ENCODE measurements at regions not wholly inside any gene's neighbourhood (a gene's known extent, or its start where the extent isn't known, plus 50 kb on each side); places are given as distances from the start of the nearest gene placed in this dataset.

DNA sequence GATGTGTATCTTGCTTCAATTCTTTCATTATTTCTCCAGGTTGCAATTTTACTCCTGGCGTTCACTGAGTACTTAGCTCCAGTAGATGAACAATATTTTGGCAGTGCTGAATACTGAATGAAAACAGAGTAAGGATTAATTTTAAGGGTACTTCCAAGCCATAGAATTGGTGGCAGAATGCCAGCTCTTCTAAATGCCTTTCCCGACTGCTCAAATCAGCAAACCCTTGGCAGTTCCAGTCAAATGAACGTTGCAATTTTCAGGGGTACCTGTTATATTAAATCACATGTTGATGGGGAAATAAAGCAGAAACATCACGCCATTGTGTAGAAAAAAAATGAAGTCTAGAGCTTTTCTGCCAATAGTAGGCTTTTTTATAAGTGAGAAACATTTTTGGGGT, 282.4 kb upstream of the RPS23 start:
- no peak overlapping the region for H3K4me3 ChIP-seq
- intact Hi-C loops (cut with DNase I), result no loop called here
- 52% methylated on average over 4 of the region's 4 CpGs for WGBS
- no peak for DNase-seq (ENCODE audit: extremely low spot score)
- no peaks in the 10 kb centered on the region for H3K4me1 ChIP-seq
- no peak overlapping the region for H3K27ac ChIP-seq (replicated peaks in 1 of 4)
- H3K36me3 ChIP-seq, result no peaks in the 10 kb centered on the region
- TF ChIP-seq POLR2AphosphoS5 (IDR thresholded peaks at IDR 0.05) (no peak), EP300 (IDR thresholded peaks at IDR 0.05) (no peak), CTCF (IDR thresholded peaks at IDR 0.05) (no peak), POLR2A (IDR thresholded peaks at IDR 0.05; ENCODE audit: low read depth) (no peak)
- H3K9me3 ChIP-seq, result no peaks in the 10 kb centered on the region
- H3K27me3 ChIP-seq, result peaks cover 0 to 13% (median 0%) of the 10 kb centered on the region in 4 donors

GRCh38 chr5:82551840-82552385, 273.8 kb upstream of the RPS23 start:
- no peaks in the 10 kb centered on the region for H3K36me3 ChIP-seq
- H3K4me3 ChIP-seq, result no peak overlapping the region
- no peak overlapping the region for H3K27ac ChIP-seq (replicated peaks in 1 of 4)
- no peak for DNase-seq (ENCODE audit: extremely low spot score)
- 37% methylated on average over 4 of the region's 4 CpGs for WGBS
- H3K4me1 ChIP-seq, result peaks cover 0 to 5% (median 0%) of the 10 kb centered on the region in 4 donors
- no peaks in the 10 kb centered on the region for H3K27me3 ChIP-seq
- TF ChIP-seq EP300 (IDR thresholded peaks at IDR 0.05), result no peak
- TF ChIP-seq POLR2A (IDR thresholded peaks at IDR 0.05; ENCODE audit: low read depth), result no peak
- TF ChIP-seq POLR2AphosphoS5 (IDR thresholded peaks at IDR 0.05), result no peak
- TF ChIP-seq CTCF (IDR thresholded peaks at IDR 0.05), result no peak
- H3K9me3 ChIP-seq, result no peaks in the 10 kb centered on the region
- intact Hi-C loops (cut with DNase I), result no loop called here

DNA sequence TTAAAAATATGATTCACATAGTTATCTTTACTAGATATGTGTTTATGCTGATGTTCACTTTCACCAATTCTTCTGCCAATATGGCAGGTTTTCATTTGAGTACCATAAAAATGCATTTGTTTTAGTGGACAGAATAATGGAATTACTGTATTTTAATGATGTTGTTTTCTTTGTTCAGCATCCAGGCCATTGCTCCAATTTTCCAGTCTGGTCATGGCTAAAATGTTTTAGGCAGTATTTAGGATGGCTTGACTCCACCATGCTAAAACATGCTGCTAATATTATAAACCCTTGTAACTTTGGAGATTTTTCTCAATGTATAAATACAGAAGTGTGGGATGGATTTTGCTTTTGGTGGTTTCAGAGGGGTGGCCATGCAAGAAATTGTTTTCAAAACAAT, 273.0 kb upstream of the RPS23 start:
- TF ChIP-seq POLR2AphosphoS5 (IDR thresholded peaks at IDR 0.05), result no peak
- H3K9me3 ChIP-seq, result no peaks in the 10 kb centered on the region
- no peak overlapping the region for H3K4me3 ChIP-seq
- no peaks in the 10 kb centered on the region for H3K36me3 ChIP-seq
- no peaks in the 10 kb centered on the region for H3K27me3 ChIP-seq
- no peak overlapping the region for H3K27ac ChIP-seq (replicated peaks in 1 of 4)
- intact Hi-C loops (cut with DNase I), result no loop called here
- peaks cover 0 to 5% (median 0%) of the 10 kb centered on the region in 4 donors for H3K4me1 ChIP-seq
- DNase-seq (ENCODE audit: extremely low spot score), result no peak

- intact Hi-C loops (cut with DNase I), result no loop called here
- Histone ChIP-seq H3K36me3 (no peaks in the 10 kb centered on the region), H3K4me3 (no peak overlapping the region), H3K9me3 (peaks cover 0 to 3% (median 0%) of the 10 kb centered on the region in 4 donors), H3K27ac (replicated peaks in 1 of 4) (no peak overlapping the region), H3K27me3 (no peaks in the 10 kb centered on the region), H3K4me1 (peaks cover 0 to 5% (median 0%) of the 10 kb centered on the region in 4 donors)
- 49% methylated on average over 2 of the region's 2 CpGs for WGBS
- TF ChIP-seq POLR2A (IDR thresholded peaks at IDR 0.05; ENCODE audit: low read depth) (no peak), EP300 (IDR thresholded peaks at IDR 0.05) (no peak), CTCF (IDR thresholded peaks at IDR 0.05) (no peak), POLR2AphosphoS5 (IDR thresholded peaks at IDR 0.05) (no peak)
- no peak for DNase-seq (ENCODE audit: extremely low spot score)
Measured at GRCh38 chr5:82549263-82549662, 271.1 kb upstream of the RPS23 start.

GRCh38 chr5:82544004-82544403, 265.9 kb upstream of the RPS23 start:
- no peaks in the 10 kb centered on the region for H3K27me3 ChIP-seq
- H3K27ac ChIP-seq (replicated peaks in 1 of 4), result no peak overlapping the region
- peaks cover 0 to 6% (median 0%) of the 10 kb centered on the region in 4 donors for H3K9me3 ChIP-seq
- TF ChIP-seq POLR2AphosphoS5 (IDR thresholded peaks at IDR 0.05), result no peak
- H3K4me3 ChIP-seq, result no peak overlapping the region
- DNase-seq (ENCODE audit: extremely low spot score), result no peak
- no peaks in the 10 kb centered on the region for H3K4me1 ChIP-seq
- H3K36me3 ChIP-seq, result no peaks in the 10 kb centered on the region
- intact Hi-C loops (cut with DNase I), result no loop called here
- 72% methylated on average over 1 of the region's 1 CpG for WGBS

DNA sequence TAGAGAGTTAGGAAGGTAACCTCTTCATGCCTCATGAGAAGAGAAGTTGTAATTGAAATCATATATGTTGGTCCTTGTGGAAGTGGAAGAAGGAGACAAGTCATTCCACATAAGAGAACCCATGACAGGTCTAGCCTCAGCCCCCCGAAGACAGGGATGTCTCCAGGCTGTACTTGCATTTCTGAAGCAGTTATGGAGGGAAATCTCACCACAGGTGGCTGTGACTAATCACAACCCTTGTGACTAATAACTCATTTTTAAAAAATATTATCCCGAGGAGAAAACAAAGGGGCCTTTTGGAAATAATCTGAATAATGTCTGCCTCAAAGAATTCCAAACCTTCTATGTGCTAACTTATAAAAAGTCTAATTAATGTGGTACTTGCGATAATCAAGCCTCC, 262.1 kb upstream of the RPS23 start:
- Histone ChIP-seq H3K27me3 (no peaks in the 10 kb centered on the region), H3K27ac (replicated peaks in 1 of 4) (no peak overlapping the region), H3K4me3 (no peak overlapping the region), H3K4me1 (no peaks in the 10 kb centered on the region), H3K9me3 (peaks cover 0 to 6% (median 0%) of the 10 kb centered on the region in 4 donors), H3K36me3 (no peaks in the 10 kb centered on the region)
- WGBS, result 90% methylated on average over 3 of the region's 3 CpGs
- TF ChIP-seq POLR2A (IDR thresholded peaks at IDR 0.05; ENCODE audit: low read depth) (no peak), CTCF (IDR thresholded peaks at IDR 0.05) (no peak), EP300 (IDR thresholded peaks at IDR 0.05) (no peak), POLR2AphosphoS5 (IDR thresholded peaks at IDR 0.05) (no peak)
- intact Hi-C loops (cut with DNase I), result no loop called here
- no peak for DNase-seq (ENCODE audit: extremely low spot score)
